H1 (cell line): ENCODE measurements at regions not wholly inside any gene's neighbourhood (a gene's known extent, or its start where the extent isn't known, plus 50 kb on each side); places are given as distances from the start of the nearest gene placed in this dataset.

Experiments
- CTCF ChIA-PET: fragments of 300-600 bp; sonication (Branson Sonifier 250); formaldehyde crosslinking; loops from one replicate; lab custom pipeline; 2021; ENCODE audit not compliant: partially characterized antibody; lab: Charles Lee
- POLR2A ChIA-PET: fragments of 300-600 bp; sonication (Branson Sonifier 250); formaldehyde crosslinking; loops from one replicate; lab custom pipeline; 2021; ENCODE audit warnings: inconsistent platforms; ENCODE audit not compliant: partially characterized antibody; lab: Charles Lee
- DNase-seq, 2 experiments: peaks; one replicate each; pipeline versions ENCODE4 v3.0.0 to v3.0.0-alpha.2; 2010 to 2022; ENCODE audit warnings: low spot score in 2 of 2, low read depth in 1 of 2, mixed read lengths in 1 of 2
- FAIRE-seq: peaks from 2 replicates; lab custom pipeline; 2011; peaks lifted over from hg19 to GRCh38; lab: Jason Lieb, UNC
- H2AFZ ChIP-seq: 2 replicates; pipeline ENCODE4 v1.8.1; 2012; ENCODE audit warnings: low read length, inconsistent platforms
- H2AK5ac ChIP-seq: 2 replicates; pipeline ENCODE4 v1.6.1; 2013; ENCODE audit warnings: low read depth, low read length
- H2BK120ac ChIP-seq: replicated peaks from 2 replicates; pipeline ENCODE3; 2013; ENCODE audit warnings: low read depth, low read length, inconsistent platforms
- H2BK12ac ChIP-seq: 2 replicates; pipeline ENCODE4 v1.6.1; 2013; ENCODE audit warnings: low read depth, low read length
- H2BK15ac ChIP-seq: 2 replicates; pipeline ENCODE4 v1.6.1; 2013; ENCODE audit warnings: low read length
- H2BK20ac ChIP-seq: 2 replicates; pipeline ENCODE4 v1.6.1; 2013; ENCODE audit warnings: low read length
- H2BK5ac ChIP-seq: 2 replicates; pipeline ENCODE4 v1.6.1; 2013; ENCODE audit warnings: low read depth, low read length
- H3K14ac ChIP-seq: 2 replicates; pipeline ENCODE4 v1.6.1; 2013; ENCODE audit warnings: inconsistent platforms; ENCODE audit not compliant: insufficient read length
- H3K18ac ChIP-seq: 2 replicates; pipeline ENCODE4 v1.6.1; 2013; ENCODE audit warnings: low read length; ENCODE audit errors: extremely low read depth
- H3K23ac ChIP-seq: 2 replicates; pipeline ENCODE4 v1.6.1; 2013; ENCODE audit warnings: inconsistent platforms; ENCODE audit not compliant: insufficient read length
- H3K23me2 ChIP-seq: 2 replicates; pipeline ENCODE4 v1.6.1; 2013; ENCODE audit warnings: low read depth, low read length
- H3K27ac ChIP-seq: 2 replicates; pipeline ENCODE4 v1.6.1; 2011; ENCODE audit warnings: low read depth, low read length, inconsistent platforms
- H3K27me3 ChIP-seq, 4 experiments: replicated peaks in 1 of 4; 1 replicate in 1 of 4; 2 replicates in 3 of 4; pipeline versions ENCODE4 v1.6.1 to v1.8.1; 2011 to 2013; ENCODE audit warnings: low read length in 3 of 4, mild to moderate bottlenecking in 3 of 4, inconsistent platforms in 2 of 4, mixed read lengths in 2 of 4, moderate library complexity in 1 of 4; ENCODE audit not compliant: control insufficient read depth in 3 of 4, insufficient read depth in 3 of 4; ENCODE audit errors: extremely low read depth in 1 of 4
- H3K36me3 ChIP-seq, 4 experiments: 2 replicates each; pipeline versions ENCODE4 v1.6.1 to v1.8.1; 2011 to 2013; ENCODE audit warnings: mild to moderate bottlenecking in 4 of 4, low read length in 3 of 4, moderate library complexity in 2 of 4, control low read depth in 1 of 4, inconsistent platforms in 1 of 4; ENCODE audit not compliant: insufficient read depth in 4 of 4, control insufficient read depth in 2 of 4
- H3K4ac ChIP-seq: replicated peaks from 2 replicates; pipeline ENCODE3; 2013; ENCODE audit warnings: low read length, low read depth, mixed read lengths, inconsistent platforms; ENCODE audit not compliant: insufficient read length
- H3K4me1 ChIP-seq, 4 experiments: replicated peaks in 1 of 4; 1 replicate in 1 of 4; 2 replicates in 3 of 4; pipeline versions ENCODE4 v1.6.1 to v1.8.1; 2011 to 2013; ENCODE audit warnings: low read length in 3 of 4, inconsistent platforms in 2 of 4, mixed read lengths in 1 of 4; ENCODE audit not compliant: insufficient read depth in 4 of 4, control insufficient read depth in 3 of 4
- H3K4me2 ChIP-seq, 2 experiments: 2 replicates each; pipeline versions ENCODE4 v1.6.1 to v1.8.1; 2011 to 2013; ENCODE audit warnings: low read depth in 2 of 2, low read length in 2 of 2, control low read depth in 1 of 2, inconsistent platforms in 1 of 2, mild to moderate bottlenecking in 1 of 2; ENCODE audit not compliant: insufficient read depth in 1 of 2
- H3K4me3 ChIP-seq, 4 experiments: fragments of 200-600, 300-600 bp in 1 of 4; sonication (generic), shearing (Covaris generic), sonication (Bioruptor Twin) in 1 of 4; 2 replicates each; pipeline versions ENCODE4 v1.5.1 to v1.8.1; 2011 to 2016; ENCODE audit warnings: low read length in 4 of 4, low read depth in 3 of 4, control low read depth in 2 of 4, inconsistent platforms in 2 of 4, mild to moderate bottlenecking in 2 of 4, mixed read lengths in 1 of 4, moderate library complexity in 1 of 4; ENCODE audit not compliant: insufficient read depth in 2 of 4; ENCODE audit errors: extremely low read depth in 1 of 4
- H3K56ac ChIP-seq: replicated peaks from 2 replicates; pipeline ENCODE3; 2013; ENCODE audit warnings: low read depth, mild to moderate bottlenecking, mixed read lengths, low read length, inconsistent platforms; ENCODE audit not compliant: insufficient read length
- H3K79me1 ChIP-seq: 2 replicates; pipeline ENCODE4 v1.6.1; 2013; ENCODE audit warnings: low read depth, low read length, control low read depth
- H3K79me2 ChIP-seq, 2 experiments: 2 replicates each; pipeline versions ENCODE4 v1.6.1 to v1.8.1; 2012 to 2013; ENCODE audit warnings: low read length in 2 of 2, mild to moderate bottlenecking in 2 of 2, inconsistent platforms in 1 of 2; ENCODE audit not compliant: insufficient read depth in 2 of 2, control insufficient read depth in 1 of 2
- H3K9ac ChIP-seq, 4 experiments: replicated peaks in 1 of 4; 1 replicate in 1 of 4; 2 replicates in 3 of 4; pipeline versions ENCODE4 v1.6.1 to v1.8.1; 2011 to 2013; ENCODE audit warnings: low read depth in 3 of 4, low read length in 3 of 4, control low read depth in 2 of 4, mild to moderate bottlenecking in 2 of 4, moderate library complexity in 2 of 4, inconsistent platforms in 1 of 4; ENCODE audit errors: extremely low read depth in 1 of 4
- H3K9me3 ChIP-seq, 2 experiments: 2 replicates each; pipeline versions ENCODE4 v1.6.1 to v1.8.1; 2012 to 2013; ENCODE audit warnings: mild to moderate bottlenecking in 2 of 2, moderate library complexity in 2 of 2, control low read depth in 1 of 2, inconsistent platforms in 1 of 2, low read depth in 1 of 2, low read length in 1 of 2, mixed read lengths in 1 of 2; ENCODE audit not compliant: insufficient read depth in 2 of 2
- H4K20me1 ChIP-seq, 2 experiments: replicated peaks in 1 of 2; 2 replicates each; pipeline versions ENCODE3 to v1.8.1; 2011 to 2013; ENCODE audit warnings: inconsistent platforms in 2 of 2, low read length in 2 of 2, mild to moderate bottlenecking in 1 of 2; ENCODE audit not compliant: insufficient read depth in 2 of 2, control insufficient read depth in 1 of 2
- H4K5ac ChIP-seq: 2 replicates; pipeline ENCODE4 v1.6.1; 2013; ENCODE audit warnings: low read length, low read depth, mixed read lengths, inconsistent platforms; ENCODE audit not compliant: insufficient read length
- H4K8ac ChIP-seq: 2 replicates; pipeline ENCODE4 v1.8.0; 2013; ENCODE audit warnings: mild to moderate bottlenecking, moderate library complexity, low read length, inconsistent platforms; ENCODE audit not compliant: insufficient read depth; ENCODE audit errors: extremely low read depth
- H4K91ac ChIP-seq: replicated peaks from 2 replicates; pipeline ENCODE3; 2013; ENCODE audit warnings: low read length, mixed read lengths, inconsistent platforms; ENCODE audit not compliant: insufficient read length
- CTBP2 ChIP-seq: IDR thresholded peaks from 2 replicates; pipeline ENCODE4 v1.7.0; 2011; ENCODE audit warnings: borderline replicate concordance, mild to moderate bottlenecking, moderate library complexity, mixed read lengths, low read length; ENCODE audit not compliant: insufficient read depth, insufficient read length
- EZH2 ChIP-seq: fragments of 200-600 bp; sonication (generic); IDR thresholded peaks from 2 replicates; pipeline ENCODE4 v1.7.1; 2012; ENCODE audit warnings: low read depth, mild to moderate bottlenecking, moderate library complexity, low read length, inconsistent platforms; ENCODE audit not compliant: severe bottlenecking
- GABPA ChIP-seq: IDR thresholded peaks from 2 replicates; pipeline ENCODE4 v1.6.1; 2011; ENCODE audit warnings: mild to moderate bottlenecking, low read length, moderate library complexity, borderline replicate concordance; ENCODE audit not compliant: insufficient read depth
- KDM5A ChIP-seq: fragments of 200-600 bp; IDR thresholded peaks from 2 replicates; pipeline ENCODE4 v1.7.1; 2012; ENCODE audit warnings: mild to moderate bottlenecking, low read length, inconsistent platforms, mixed read lengths
- PHF8 ChIP-seq: fragments of 200-600 bp; sonication (generic); conservative IDR thresholded peaks from 2 replicates; pipeline ENCODE4 v1.7.1; 2012; ENCODE audit warnings: low read depth, mild to moderate bottlenecking, inconsistent platforms, low read length, moderate library complexity
- SRF ChIP-seq: IDR thresholded peaks from 2 replicates; pipeline ENCODE4 v1.6.1; 2011; ENCODE audit warnings: mild to moderate bottlenecking, low read depth, low read length, moderate library complexity
- ZNF274 ChIP-seq: IDR thresholded peaks from 2 replicates; pipeline ENCODE4 v1.7.0; 2012; ENCODE audit warnings: low read length, borderline replicate concordance; ENCODE audit errors: extremely low read depth
- WGBS, 2 experiments: shearing (Covaris generic) in 1 of 2; methylation state at CpG; one replicate each; pipeline versions ENCODE4 v1.1.6 to v1.1.7; 2013 to 2015; ENCODE audit warnings: low lambda C conversion rate in 2 of 2, mixed read lengths in 2 of 2, inconsistent platforms in 1 of 2, low coverage in 1 of 2, missing lambda C conversion rate in 1 of 2; ENCODE audit not compliant: insufficient replicate concordance in 2 of 2, insufficient coverage in 1 of 2, insufficient read length in 1 of 2; ENCODE audit errors: extremely low coverage in 1 of 2, missing lambda C conversion rate in 1 of 2; 5-methylcytosine and 5-hydroxymethylcytosine counted together

GRCh38 chr12:88889326-88890110 is 309.2 kb upstream of the KITLG start:
- Histone ChIP-seq H3K36me3 (no peaks in the 10 kb centered on the region), H3K23ac (no peak overlapping the region), H2AFZ (no peak overlapping the region), H2BK120ac (no peak overlapping the region), H3K23me2 (no peaks in the 10 kb centered on the region), H3K9ac (no peak overlapping the region), H2BK12ac (no peak overlapping the region), H2BK15ac (no peak overlapping the region), H4K5ac (no peak overlapping the region), H4K20me1 (no peaks in the 10 kb centered on the region), H3K79me1 (no peaks in the 10 kb centered on the region), H3K18ac (no peak overlapping the region), H3K56ac (no peak overlapping the region), H2BK5ac (no peak overlapping the region), H3K27me3 (peaks cover 0 to 1% (median 0%) of the 10 kb centered on the region in 4 experiments; a peak in 1 of 7 replicates), H3K14ac (no peak overlapping the region), H3K4me1 (no peaks in the 10 kb centered on the region), H3K9me3 (no peaks in the 10 kb centered on the region), H3K4ac (no peak overlapping the region), H3K4me2 (no peak overlapping the region), H3K79me2 (no peaks in the 10 kb centered on the region), H3K4me3 (no peak overlapping the region), H4K8ac (no peak overlapping the region), H3K27ac (no peak overlapping the region), H2BK20ac (no peak overlapping the region), H4K91ac (no peak overlapping the region), H2AK5ac (no peak overlapping the region)
- DNase-seq: no peak
- FAIRE-seq: no peak
- 89% methylated on average over 2 of the region's 2 CpGs; no CpG with 5 or more reads in 1 of the 2 experiments for WGBS, 2 experiments
- TF ChIP-seq EZH2: no peak
- TF ChIP-seq CTBP2: no peak
- no peak for TF ChIP-seq ZNF274
- TF ChIP-seq SRF: no peak
- TF ChIP-seq KDM5A: no peak
- TF ChIP-seq PHF8: no peak
- TF ChIP-seq GABPA: no peak
- ChIA-PET POLR2A (no interaction called here), CTCF (no interaction called here)
